UCSD-AML1 (cell line): ENCODE measurements at regions not wholly inside any gene's neighbourhood (a gene's known extent, or its start where the extent isn't known, plus 50 kb on each side); places are given as distances from the start of the nearest gene placed in this dataset.
A peak's percentile ranks its signal among the peaks of the same experiment; 100 is the strongest.

ENCODE experiments used
- DNase-seq: peaks from one replicate; lab custom pipeline; 2025; ENCODE audit not compliant: unreplicated experiment; lab: John Stamatoyannopoulos, UW

DNA sequence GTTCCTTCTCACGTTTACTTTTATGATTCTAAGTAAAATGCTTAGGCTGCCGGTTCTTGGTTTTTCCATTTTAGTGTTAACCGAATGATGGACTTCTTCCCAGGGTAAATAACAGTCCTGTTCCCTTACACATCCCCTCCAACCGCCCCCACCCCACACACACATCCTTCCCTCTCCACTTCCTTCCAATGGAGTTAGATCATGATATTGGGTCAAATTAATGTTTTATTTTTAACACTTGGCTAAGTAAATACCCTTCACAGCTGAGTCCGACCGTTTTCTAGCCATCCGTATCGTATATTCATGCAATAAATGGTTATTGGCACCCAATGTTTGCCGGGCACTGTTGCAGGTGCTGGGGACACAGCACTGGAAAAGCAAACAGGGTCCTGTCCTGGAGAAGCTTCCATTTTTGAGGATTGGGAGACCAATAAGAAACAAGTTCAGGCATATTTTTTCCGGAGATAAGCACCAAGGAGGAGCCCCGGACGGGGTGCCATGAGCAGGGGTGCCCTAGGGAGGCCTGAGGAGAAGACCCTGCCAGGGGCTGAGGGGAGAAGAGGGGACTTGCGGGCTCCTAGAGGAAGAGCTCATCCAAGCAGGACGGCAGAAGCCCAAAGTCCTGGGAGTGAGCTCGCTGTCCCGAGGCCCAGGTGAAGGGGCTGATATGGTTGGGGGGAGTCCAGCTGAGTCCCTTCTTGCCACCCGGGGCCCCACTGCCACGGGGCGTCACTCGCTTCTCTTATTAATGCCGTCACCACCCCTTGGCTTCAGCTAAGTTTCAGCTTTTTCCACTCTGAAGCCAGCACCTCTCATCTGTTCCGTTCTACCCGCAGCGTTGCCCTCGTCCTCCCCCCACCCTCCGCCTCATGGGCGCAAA lies 126.0 kb upstream of the RET start:
- no peak for DNase-seq

DNA sequence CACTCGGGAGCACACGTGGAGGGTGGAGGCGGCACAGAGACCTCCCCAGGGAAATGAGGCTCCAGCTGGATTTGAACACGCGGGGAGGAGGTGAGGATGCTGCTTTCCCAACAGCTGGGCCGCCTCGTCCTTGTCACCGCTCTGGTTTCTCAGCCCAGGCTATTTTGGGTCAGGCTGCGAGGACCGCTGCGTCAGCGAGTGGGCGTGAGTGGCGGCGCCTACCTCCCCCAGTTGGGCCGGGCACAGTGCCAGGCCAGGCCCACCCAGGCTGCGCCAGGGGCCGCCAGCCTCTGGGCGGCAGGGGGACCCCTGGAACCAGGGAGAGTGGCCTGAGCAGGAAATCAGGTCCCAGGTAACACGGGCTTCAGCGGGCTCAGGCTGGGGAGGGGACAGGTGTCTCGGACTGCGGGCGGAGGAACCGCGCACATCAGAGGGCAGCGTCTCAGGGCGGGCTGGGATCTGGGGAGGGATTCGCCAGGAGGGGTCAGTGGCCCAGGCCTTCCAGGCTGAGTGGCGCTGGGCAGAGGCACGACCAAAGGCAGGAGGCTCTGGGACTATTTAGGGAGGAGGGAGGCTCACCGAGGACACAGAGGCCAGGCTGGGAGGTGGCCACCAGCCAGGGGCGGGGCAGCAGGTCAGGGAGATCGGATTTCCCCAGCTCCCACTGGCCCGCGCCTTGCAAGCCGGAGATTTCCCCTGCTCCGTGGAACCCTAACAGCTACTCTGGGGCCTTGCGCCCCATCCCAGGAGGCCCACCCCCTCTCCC lies 125.2 kb upstream of the RET start:
- no peak for DNase-seq

- DNase-seq, result no peak
These were observed 124.5 kb upstream of the RET start for GRCh38 chr10:42952349-42952748.

DNA sequence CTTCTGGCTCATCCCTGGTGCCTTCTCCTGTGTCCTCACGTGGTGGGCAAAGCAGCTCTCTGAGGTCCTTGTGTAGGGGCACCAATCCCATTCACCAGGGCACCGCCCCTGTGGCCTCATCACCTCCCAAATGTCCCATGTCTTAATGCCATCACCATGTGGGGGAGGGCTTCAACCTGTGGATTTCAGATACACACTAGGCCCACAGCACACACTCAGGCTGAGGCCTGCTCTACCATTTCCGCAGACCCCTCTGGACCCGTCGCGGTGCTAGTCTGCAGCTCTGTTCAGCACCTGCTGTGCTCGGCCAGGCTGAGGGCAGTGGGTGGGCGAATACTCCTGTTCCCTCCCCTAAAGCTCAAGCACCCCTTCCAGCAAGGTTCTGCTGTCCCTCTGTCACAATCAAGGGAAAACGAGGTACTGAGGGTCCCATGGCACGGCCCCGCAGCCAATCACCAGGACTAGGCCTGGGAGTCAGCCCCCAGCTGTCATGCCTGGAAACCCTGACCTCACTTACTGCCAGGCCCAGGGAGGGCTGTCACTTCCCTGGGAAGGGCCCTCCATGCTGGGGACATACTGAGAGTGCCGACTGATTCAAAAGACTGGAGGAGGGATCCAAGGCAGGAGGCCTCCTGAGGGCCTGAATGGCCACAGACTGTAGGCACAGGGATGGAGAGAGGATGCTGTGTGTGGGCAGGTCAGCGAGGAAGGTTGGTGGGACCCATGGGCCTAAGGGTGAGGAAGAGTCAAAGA lies 123.8 kb upstream of the RET start:
- DNase-seq, result no peak

DNA sequence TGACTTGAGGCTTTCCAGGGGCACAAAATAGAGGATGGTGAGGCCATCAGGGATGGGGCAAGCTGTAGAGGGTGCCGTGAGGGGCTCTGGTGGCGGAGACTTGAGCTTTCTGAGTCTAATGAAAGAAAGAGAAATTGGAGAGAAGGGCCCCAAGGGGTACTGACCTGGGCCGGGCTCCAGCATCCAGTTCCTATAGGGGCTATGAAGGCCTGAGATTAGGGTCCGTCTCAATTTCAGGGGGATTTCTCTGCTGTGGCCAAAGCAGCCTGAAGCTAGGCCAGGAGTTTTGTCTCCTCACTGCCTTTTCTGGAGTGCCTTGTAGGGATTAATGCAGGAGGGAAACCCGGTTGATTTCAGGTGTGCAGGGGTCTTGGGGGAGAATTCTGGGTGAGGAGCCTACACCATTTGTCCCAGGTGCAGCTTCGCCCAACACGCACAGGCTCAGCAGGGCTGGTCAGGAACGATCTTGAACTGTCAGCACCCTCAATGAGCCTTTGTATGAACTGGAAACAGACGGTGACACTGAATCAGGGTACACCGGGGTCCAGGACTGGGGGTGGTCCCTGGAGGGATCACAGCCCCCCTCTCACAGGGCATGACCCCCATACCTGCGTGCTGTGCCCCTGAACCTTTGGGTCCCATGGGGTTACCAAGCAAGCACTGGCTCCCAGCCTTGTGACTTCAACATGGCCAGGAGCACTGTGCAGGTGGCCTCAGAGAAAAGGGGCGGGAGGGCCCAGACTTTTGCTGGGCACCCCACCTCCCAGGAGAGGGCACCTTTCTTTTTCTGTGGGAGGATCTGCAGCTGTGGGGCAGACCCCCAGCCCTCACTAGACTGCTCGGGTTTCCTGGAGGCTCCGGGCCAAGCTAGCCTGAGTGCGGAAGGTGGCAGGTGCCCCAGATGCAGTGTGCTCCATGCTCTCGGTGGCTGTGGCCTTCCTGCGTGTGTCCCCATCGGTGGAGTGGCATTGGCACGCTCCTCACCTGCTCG lies 122.9 kb upstream of the RET start:
- DNase-seq, result no peak

DNA sequence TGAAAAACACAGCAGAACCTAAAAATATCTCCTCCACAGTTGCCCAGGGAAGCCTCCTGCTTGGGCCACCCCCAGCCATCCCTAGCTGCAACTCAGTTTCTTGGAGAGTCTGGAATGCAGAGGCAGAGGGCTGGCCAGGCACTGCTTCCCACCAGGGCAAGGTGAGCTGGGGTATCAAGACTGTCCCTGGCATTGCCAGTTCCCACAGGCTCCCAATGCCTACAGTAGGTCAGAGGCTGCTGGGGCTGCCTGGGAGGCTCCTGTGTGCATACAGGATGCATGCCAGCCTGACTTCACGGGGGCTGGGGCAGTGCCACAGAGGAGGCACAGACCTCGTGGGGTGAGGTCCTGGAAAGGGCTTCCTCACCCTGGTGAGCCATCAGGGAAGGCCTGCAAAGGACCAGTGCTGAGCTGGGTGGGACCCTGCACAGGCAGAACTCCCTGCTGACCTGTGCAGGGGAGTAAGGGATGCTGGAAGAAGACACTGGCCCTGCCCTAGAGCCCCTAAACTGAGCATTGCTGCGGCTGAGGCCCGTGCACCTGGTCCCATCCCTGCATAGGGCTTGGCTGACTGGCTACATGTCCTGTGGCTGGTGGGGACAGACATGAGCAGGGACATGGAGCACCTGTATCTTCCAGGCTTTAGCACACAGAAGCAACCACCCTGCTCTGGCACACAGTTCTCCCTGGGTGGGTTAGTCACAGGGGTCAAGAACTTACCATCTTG lies 121.9 kb upstream of the RET start:
- DNase-seq, result no peak

- no peak for DNase-seq
These were observed 121.4 kb upstream of the RET start for GRCh38 chr10:42955493-42955889.

- DNase-seq, result no peak
These were observed 120.8 kb upstream of the RET start for GRCh38 chr10:42956045-42956444.

- DNase-seq, result no peak
These were observed 118.6 kb upstream of the RET start for GRCh38 chr10:42958142-42958868.

DNA sequence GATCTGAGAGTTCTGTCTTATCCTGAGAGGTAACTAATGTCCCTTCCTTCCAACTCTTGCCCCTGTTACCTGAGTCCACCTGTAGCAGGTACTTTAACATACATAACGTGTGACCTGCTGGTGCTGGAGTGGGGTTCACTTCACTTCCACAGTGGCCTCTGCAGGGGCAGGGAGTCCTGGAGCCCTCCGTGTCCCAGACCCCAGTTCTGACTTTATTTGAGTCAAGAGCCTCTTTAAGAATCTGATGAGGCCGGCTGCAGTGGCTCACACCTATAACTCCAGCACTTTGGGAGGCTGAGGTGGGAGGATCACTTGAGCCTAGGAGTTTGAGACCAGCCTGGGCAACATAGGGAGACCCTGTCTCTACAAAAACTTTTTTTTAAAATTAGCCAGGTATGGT lies 117.0 kb upstream of the RET start:
- no peak for DNase-seq

DNA sequence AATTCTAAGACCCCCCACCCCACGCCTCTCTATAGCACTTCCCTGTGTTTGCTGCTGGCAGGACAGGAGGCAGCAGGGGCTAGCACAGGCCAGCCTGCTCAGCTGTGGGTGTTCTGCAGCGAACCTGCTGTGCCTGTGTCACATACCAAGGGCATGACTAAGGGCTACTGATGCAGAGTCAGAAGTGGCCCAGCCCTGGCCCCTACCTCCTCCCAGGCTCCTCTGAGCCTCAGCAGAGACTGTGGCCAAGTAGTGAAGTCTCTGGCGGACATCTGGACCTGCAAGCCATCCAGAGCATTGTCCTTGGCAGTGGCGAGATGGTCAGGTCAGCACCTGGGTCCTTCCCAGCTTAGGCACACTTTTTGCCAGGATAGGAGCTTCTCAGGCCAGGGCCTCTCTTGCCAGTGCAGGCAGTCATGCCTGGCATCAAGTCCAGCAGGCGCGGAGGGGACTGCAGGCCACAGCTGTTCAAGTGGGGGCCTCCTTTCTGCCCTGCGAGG lies 116.3 kb upstream of the RET start:
- DNase-seq, result no peak

DNA sequence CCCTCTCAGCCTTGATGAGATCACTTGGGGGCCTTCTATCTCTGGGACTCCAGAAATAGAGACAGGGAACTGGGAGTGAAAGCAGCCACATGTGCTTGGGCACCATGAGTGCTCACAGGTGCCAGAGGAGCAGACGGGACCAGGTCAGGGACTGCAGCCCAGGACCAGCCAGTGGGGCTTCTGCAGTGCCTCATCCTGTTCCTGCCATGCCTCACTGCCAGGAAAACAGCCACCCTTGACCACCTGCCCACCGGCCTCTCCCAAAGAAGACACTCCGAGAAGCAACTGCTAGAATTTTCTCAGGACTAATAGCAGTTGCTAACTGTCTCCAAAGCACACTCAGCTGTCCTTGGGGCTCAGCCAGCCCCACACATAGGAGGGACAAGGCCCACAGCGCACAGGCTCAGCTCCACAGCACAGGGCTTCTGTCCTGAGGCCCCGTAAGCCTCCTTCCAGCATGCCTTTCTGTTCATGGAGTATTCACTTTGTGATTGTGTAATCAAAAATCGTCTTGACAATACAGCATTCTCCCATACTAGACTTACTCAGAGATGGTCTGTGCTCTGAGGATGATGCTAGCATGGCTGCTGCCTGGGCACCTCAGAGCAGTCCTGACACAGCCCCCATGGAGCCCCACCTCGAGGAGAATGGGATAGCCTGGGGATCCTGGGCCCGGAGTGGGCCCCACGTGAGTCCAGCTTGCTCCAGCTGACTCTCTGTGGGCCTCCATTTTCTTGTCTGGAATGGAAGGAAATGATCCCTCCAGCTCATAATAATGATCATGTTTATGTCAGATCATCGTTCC lies 115.7 kb upstream of the RET start:
- DNase-seq, result no peak

DNA sequence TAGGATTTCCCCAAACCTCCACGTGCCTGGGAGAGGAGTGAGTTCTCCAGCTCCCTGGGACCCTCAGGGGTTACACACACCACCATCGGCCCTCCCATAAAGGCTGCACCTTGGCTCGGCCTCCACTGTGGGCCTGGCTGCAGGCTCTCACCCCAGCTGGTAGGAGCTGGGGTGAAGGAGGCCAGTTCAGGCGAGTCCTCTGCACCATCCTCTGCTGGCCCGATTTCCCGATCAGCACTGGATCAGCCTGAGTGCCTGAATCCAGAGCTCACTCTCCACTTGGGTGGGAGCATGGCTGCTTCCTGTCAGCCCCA lies 115.1 kb upstream of the RET start:
- DNase-seq, result no peak

DNA sequence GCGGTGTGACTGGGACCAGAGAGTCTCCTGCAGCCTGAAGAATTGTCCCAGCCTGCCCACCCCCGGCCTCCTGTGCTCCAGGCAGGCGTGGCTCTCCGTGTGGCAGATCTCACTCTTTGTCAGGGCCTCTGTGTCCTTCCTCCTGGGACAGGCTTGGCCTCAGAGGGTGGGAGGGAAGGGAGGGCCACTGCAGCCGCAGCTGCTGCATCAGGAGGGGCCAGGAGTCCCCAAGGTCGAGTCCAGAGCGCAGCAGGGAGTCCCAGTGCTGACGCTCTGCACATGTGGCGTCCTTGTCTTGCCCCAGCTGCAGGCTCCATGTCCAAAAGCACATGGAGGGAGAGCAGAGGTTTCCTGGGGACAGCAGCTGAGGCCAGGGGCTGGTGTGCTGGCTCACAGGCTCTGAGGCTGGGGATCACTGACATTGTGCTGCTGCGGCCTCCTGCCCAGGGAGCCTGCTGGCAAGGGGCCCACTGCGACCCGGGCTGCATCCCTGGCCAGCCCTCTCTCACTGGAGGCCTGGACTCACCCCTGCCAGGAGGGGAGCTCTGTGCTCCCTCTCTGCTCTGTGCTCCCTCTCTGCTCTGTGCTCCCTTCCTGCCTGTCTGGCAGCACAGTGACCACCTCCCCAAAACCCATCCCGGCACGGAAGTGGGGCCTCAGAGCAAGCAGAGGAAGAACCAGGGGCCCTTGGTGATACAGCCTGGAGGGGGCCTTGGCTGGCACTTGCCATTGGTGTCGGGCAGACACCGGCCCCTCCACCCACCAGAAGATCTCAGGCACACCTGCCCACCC lies 114.6 kb upstream of the RET start:
- no peak for DNase-seq

- no peak for DNase-seq
These were observed 114.0 kb upstream of the RET start for GRCh38 chr10:42962902-42963231.

DNA sequence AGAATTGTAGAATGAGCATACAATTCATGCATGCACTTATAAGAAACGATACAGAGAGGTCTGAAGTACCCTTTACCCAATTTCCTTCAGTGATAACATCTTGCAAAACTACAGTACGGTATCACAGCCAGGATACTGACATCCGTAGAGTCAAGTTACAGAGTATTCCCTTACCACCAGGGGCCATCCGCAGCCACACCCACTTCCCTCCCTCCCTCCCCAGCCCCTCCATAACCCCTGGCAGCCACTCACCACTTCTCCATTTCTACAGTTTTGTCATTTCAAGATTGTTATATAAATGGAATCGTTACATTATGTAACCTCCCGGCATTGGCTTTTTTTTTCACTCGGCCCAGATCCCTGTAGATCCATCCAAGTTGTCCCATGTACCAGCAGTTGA lies 113.6 kb upstream of the RET start:
- peak; percentile 72 for DNase-seq

- DNase-seq, result no peak
These were observed 107.7 kb upstream of the RET start for GRCh38 chr10:42969147-42969546.

- DNase-seq, result no peak
These were observed 107.0 kb upstream of the RET start for GRCh38 chr10:42969909-42970308.
